ENCODE measurements at regions not wholly inside any gene's neighbourhood (a gene's known extent, or its start where the extent isn't known, plus 50 kb on each side); places are given as distances from the start of the nearest gene placed in this dataset.

GRCh38 chr3:116916836-116917235 lies 207.3 kb downstream of the TUSC7 start:
- DNase-seq = no peak
- no peaks in the 10 kb centered on the region for H3K9me3 ChIP-seq
- no peaks in the 10 kb centered on the region for H3K27me3 ChIP-seq
- H3K36me3 ChIP-seq = no peaks in the 10 kb centered on the region
- TF ChIP-seq POLR2AphosphoS5 (IDR thresholded peaks at IDR 0.05) = no peak
- no peak for TF ChIP-seq POLR2A (IDR thresholded peaks at IDR 0.05)
- TF ChIP-seq CTCF (IDR thresholded peaks at IDR 0.05) = no peak
- no peak for TF ChIP-seq EP300 (IDR thresholded peaks at IDR 0.05)
- intact Hi-C loops (cut with DNase I; ENCODE audit: low total_unique reads) = no loop called here
- H3K27ac ChIP-seq = no peak overlapping the region
- H3K4me1 ChIP-seq = no peaks in the 10 kb centered on the region
- H3K4me3 ChIP-seq = no peak overlapping the region

GRCh38 chr3:116920826-116921610 lies 211.4 kb downstream of the TUSC7 start:
- TF ChIP-seq CTCF (IDR thresholded peaks at IDR 0.05) (no peak), POLR2A (IDR thresholded peaks at IDR 0.05) (no peak), EP300 (IDR thresholded peaks at IDR 0.05) (no peak), POLR2AphosphoS5 (IDR thresholded peaks at IDR 0.05) (no peak)
- no peak overlapping the region for H3K27ac ChIP-seq

GRCh38 chr3:116927918-116928317 lies 218.3 kb downstream of the TUSC7 start:
- no peaks in the 10 kb centered on the region for H3K27me3 ChIP-seq
- intact Hi-C loops (cut with DNase I; ENCODE audit: low total_unique reads) = no loop called here
- DNase-seq = no peak
- no peaks in the 10 kb centered on the region for H3K36me3 ChIP-seq
- no peaks in the 10 kb centered on the region for H3K4me1 ChIP-seq
- H3K4me3 ChIP-seq = no peak overlapping the region
- H3K27ac ChIP-seq = no peak overlapping the region
- WGBS, 5 donors = 77 to 97% (median 83%) methylated on average over 2 to 4 of the region's 4 CpGs
- H3K9me3 ChIP-seq = peaks cover 0 to 21% (median 10%) of the 10 kb centered on the region in 4 donors
- TF ChIP-seq EP300 (IDR thresholded peaks at IDR 0.05) (no peak), POLR2AphosphoS5 (IDR thresholded peaks at IDR 0.05) (no peak), CTCF (IDR thresholded peaks at IDR 0.05) (no peak), POLR2A (IDR thresholded peaks at IDR 0.05) (no peak)

More at GRCh38 chr3:116920826-116921610, 211.4 kb downstream of the TUSC7 start:
- Histone ChIP-seq H3K36me3 (no peaks in the 10 kb centered on the region), H3K9me3 (peaks cover 0 to 21% (median 10%) of the 10 kb centered on the region in 4 donors), H3K4me1 (no peaks in the 10 kb centered on the region), H3K27me3 (no peaks in the 10 kb centered on the region), H3K4me3 (no peak overlapping the region)
- intact Hi-C loops (cut with DNase I; ENCODE audit: low total_unique reads) = no loop called here
- DNase-seq = peak in 1 of 2 donors; percentile 22
- WGBS, 5 donors = 58 to 79% (median 70%) methylated on average over 3 of the region's 3 CpGs

GRCh38 chr3:116929505-116930222 lies 220.1 kb downstream of the TUSC7 start:
- no peak overlapping the region for H3K27ac ChIP-seq
- WGBS, 5 donors = 81 to 90% (median 86%) methylated on average over 3 of the region's 3 CpGs
- H3K27me3 ChIP-seq = no peaks in the 10 kb centered on the region
- no peak overlapping the region for H3K4me3 ChIP-seq
- H3K4me1 ChIP-seq = no peaks in the 10 kb centered on the region
- no peak for DNase-seq
- H3K36me3 ChIP-seq = no peaks in the 10 kb centered on the region
- TF ChIP-seq POLR2AphosphoS5 (IDR thresholded peaks at IDR 0.05) = no peak
- TF ChIP-seq EP300 (IDR thresholded peaks at IDR 0.05) = no peak
- TF ChIP-seq CTCF (IDR thresholded peaks at IDR 0.05) = no peak
- TF ChIP-seq POLR2A (IDR thresholded peaks at IDR 0.05) = no peak
- peaks cover 0 to 11% (median 3%) of the 10 kb centered on the region in 4 donors for H3K9me3 ChIP-seq
- intact Hi-C loops (cut with DNase I; ENCODE audit: low total_unique reads) = no loop called here
